AG04450 (cell line): ENCODE measurements at regions not wholly inside any gene's neighbourhood (a gene's known extent, or its start where the extent isn't known, plus 50 kb on each side); places are given as distances from the start of the nearest gene placed in this dataset.
"Not testable (repeated sequence)": the region's sequence is repeated elsewhere in the genome, so short reads cannot be mapped to it uniquely, and the experiment has no call there.

Source experiments
- CTCF ChIA-PET: fragments of 300-600, 350-600 bp; formaldehyde crosslinking; extraction: SDS; loops from one replicate; lab custom pipeline; 2022; ENCODE audit warnings: antibody characterized with exemption, inconsistent platforms; lab: Charles Lee
- POLR2A ChIA-PET: fragments of 350-600 bp; formaldehyde crosslinking; extraction: SDS; loops from one replicate; lab custom pipeline; 2021; ENCODE audit warnings: antibody characterized with exemption, inconsistent platforms; lab: Yijun Ruan, JAX
- DNase-seq: peaks from one replicate; pipeline ENCODE4 v3.0.0-alpha.2; 2011; ENCODE audit warnings: low read depth, low spot score
- H3K27ac ChIP-seq: one replicate; pipeline ENCODE4 v1.5.1; 2012; ENCODE audit warnings: low read depth, low read length, control low read depth
- H3K27me3 ChIP-seq: one replicate; pipeline ENCODE4 v1.6.0; 2012; ENCODE audit warnings: low read length; ENCODE audit not compliant: control insufficient read depth, insufficient read depth
- H3K4me3 ChIP-seq: 2 replicates; pipeline ENCODE4 v1.5.1; 2011; ENCODE audit warnings: mild to moderate bottlenecking, low read depth, low read length, control low read depth
- H3K9me3 ChIP-seq: 2 replicates; pipeline ENCODE4 v1.5.1; 2012; ENCODE audit warnings: low read length; ENCODE audit not compliant: control insufficient read depth, insufficient read depth
- TF ChIP-seq, protein P1 (sequence below): IDR thresholded peaks from 2 replicates; pipeline ENCODE4 v1.5.1; 2011; ENCODE audit warnings: low read depth, low read length, control low read depth, inconsistent platforms

DNA sequence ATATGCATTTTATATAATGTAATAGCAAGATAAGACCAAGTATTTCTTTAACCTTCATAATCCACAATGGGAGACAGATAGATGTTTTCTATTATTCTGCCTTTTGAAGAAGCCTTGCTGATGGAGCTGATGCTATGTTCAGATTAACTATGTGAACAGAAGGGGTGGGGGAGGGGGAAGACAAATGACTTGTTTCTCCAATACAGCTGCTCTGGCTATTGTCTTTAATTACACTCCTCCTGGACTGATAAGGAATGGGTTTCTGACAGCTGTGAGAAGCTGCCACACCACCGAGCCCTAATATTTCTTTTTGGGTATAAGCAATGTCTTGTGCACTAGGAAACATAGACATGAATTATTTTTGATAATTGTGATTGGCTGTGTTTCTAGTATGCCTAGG, 62.0 kb downstream of the CAVIN4 start:
- Histone ChIP-seq H3K27me3 (no peaks in the 10 kb centered on the region), H3K27ac (no peak overlapping the region), H3K4me3 (no peak overlapping the region), H3K9me3 (no peaks in the 10 kb centered on the region)
- CTCF ChIA-PET = no interaction called here
- POLR2A ChIA-PET = no interaction called here
- DNase-seq = no peak
- TF ChIP-seq, protein P1, sequence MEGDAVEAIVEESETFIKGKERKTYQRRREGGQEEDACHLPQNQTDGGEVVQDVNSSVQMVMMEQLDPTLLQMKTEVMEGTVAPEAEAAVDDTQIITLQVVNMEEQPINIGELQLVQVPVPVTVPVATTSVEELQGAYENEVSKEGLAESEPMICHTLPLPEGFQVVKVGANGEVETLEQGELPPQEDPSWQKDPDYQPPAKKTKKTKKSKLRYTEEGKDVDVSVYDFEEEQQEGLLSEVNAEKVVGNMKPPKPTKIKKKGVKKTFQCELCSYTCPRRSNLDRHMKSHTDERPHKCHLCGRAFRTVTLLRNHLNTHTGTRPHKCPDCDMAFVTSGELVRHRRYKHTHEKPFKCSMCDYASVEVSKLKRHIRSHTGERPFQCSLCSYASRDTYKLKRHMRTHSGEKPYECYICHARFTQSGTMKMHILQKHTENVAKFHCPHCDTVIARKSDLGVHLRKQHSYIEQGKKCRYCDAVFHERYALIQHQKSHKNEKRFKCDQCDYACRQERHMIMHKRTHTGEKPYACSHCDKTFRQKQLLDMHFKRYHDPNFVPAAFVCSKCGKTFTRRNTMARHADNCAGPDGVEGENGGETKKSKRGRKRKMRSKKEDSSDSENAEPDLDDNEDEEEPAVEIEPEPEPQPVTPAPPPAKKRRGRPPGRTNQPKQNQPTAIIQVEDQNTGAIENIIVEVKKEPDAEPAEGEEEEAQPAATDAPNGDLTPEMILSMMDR = no peak

DNA sequence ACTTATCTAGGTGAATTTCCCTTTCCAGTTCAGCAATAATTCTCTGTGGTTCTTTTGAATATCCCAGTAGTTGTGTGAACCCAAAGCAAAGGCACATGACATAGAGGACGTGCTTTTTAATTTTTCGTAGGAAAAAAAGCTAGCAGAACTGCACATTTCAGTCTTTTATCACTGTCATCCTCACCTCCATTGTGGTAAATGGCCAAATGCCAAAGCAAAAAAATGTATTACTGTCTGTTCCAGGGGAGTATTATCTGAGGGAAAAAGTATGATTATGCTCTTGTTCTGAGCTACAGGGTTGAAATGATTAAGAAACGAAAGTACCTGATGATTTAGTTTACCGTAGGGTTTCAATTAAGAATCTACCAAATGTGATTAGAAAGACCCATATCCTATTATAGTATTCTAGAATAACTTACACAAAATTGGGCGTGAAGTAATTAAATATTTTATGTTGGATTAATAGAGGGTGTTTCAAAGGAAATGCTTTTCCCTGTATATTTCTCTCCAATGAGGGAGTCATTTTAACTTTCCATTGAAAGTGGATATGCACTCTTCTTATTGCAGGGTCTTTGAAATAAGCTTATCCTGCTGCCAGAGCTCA, 62.7 kb downstream of the CAVIN4 start:
- TF ChIP-seq, protein P1 = no peak
- Histone ChIP-seq H3K9me3 (no peaks in the 10 kb centered on the region), H3K27ac (no peak overlapping the region), H3K27me3 (no peaks in the 10 kb centered on the region), H3K4me3 (no peak overlapping the region)
- DNase-seq = no peak
- CTCF ChIA-PET = no interaction called here
- POLR2A ChIA-PET = no interaction called here

DNA sequence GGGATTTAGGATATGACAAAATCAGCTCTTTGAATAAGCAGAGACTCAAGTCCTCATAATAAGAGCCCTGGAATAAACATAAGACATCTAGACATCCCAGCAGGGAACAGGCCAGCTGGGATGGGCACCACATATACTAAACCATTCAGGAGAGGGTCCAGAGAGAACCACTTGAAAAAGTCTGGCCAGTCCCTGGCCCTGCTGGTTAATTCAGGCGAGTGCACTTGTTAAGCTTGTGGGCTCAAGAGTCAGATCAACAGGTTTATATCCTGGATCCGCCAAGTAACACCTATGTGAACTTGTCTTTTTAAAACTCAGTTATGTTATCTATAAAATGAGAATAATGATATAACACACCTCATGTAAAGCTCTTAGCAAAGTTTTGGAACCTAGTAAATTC, 63.3 kb downstream of the CAVIN4 start:
- TF ChIP-seq, protein P1 = no peak
- no peak for DNase-seq
- H3K27ac ChIP-seq = no peak overlapping the region
- H3K27me3 ChIP-seq = no peaks in the 10 kb centered on the region
- H3K9me3 ChIP-seq = no peaks in the 10 kb centered on the region
- POLR2A ChIA-PET = no interaction called here
- CTCF ChIA-PET = no interaction called here
- H3K4me3 ChIP-seq = no peak overlapping the region

DNA sequence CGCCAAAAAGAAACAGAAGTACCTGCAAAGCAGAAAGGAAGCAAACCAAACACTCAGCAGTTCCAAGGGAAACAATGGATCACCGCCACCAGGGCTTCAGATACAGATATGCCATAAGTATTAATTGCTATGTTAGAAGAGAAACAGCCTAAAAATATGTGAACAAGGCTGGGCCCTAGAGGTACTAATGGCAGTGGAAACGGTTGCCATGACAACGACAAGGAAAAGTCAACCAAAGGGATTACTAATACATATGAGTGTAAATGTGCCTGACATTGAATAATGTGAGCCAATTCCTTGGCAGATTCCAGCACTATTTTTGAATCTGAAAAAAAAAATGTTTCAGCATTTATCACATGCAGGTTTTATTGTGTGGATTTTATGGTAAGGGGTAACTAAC, 75.0 kb downstream of the CAVIN4 start:
- ChIA-PET CTCF (no interaction called here), POLR2A (no interaction called here)
- Histone ChIP-seq H3K9me3 (peaks cover 3% of the 10 kb centered on the region; the same call in 1 of the 2 replicates), H3K4me3 (no peak overlapping the region), H3K27ac (no peak overlapping the region), H3K27me3 (no peaks in the 10 kb centered on the region)
- no peak for DNase-seq
- TF ChIP-seq, protein P1 = no peak

DNA sequence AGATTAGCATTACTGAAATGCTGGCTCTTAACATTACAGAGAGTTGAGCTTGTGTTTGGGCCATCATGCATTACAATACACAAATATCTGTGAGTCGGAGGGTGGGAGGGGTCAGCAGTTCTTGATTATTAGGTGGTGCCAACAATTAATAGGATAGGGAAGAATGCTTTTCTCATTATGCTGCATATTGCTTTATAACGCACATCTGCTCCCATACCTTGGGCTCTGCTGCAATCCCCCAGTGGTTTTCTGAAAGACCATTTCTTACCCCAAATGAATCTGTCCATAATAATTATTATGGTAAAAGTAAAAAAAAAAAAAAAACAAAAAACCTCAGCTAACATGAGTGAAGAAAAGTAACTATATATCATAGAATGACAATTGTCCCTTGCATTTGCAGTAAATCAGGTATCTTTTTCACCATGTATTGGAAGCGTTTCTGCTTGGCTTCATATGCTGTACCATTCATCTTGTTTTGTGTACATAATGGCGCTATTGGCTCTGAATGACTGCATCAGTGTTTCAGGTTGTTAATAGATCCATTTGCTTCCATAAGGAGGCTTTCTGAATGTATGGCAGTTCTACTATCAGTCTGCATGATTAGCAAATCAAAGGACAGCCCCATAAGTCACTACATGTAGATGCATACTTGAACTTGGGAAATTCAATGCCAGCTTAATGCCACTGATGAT, 75.9 kb downstream of the CAVIN4 start:
- CTCF ChIA-PET = no interaction called here

DNA sequence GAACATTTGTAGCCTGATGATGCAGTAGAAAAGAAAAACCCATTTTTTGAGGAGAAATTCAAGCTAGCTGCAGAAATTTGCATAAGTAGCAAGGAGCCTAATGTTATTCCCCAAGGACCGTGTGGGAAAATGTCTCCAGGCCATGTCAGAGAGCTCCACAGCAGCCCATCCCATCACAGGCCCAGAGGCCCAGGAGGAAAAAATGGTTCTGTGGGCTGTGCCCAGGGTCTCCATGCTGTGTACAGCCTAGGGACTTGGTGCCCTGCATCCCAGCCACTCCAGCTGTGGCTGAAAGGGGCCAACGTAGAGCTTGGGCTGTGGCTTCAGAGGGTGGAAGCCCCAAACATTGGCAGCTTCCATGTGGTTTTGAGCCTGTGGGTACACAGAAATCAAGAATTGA, 79.0 kb downstream of the CAVIN4 start:
- H3K4me3 ChIP-seq, H3K27ac ChIP-seq, H3K9me3 ChIP-seq, H3K27me3 ChIP-seq, DNase-seq, POLR2A ChIA-PET, CTCF ChIA-PET: not testable (repeated sequence)

More for the DNA sequence above, 75.9 kb downstream of the CAVIN4 start:
- no peak for DNase-seq
- TF ChIP-seq, protein P1 = no peak
- Histone ChIP-seq H3K9me3 (peaks cover 3% of the 10 kb centered on the region; the same call in 1 of the 2 replicates), H3K27ac (no peak overlapping the region), H3K4me3 (no peak overlapping the region), H3K27me3 (no peaks in the 10 kb centered on the region)
- POLR2A ChIA-PET = no interaction called here
